Activated naive CD4-positive, alpha-beta T cell treated with anti-CD3 and anti-CD28 coated beads, Interleukin-2, amount 50 U/mL, for 24 hours (primary cell): ENCODE measurements at regions not wholly inside any gene's neighbourhood (a gene's known extent, or its start where the extent isn't known, plus 50 kb on each side); places are given as distances from the start of the nearest gene placed in this dataset.
A peak's percentile ranks its signal among the peaks of the same experiment; 100 is the strongest.

Source experiments
- H3K27ac Mint-ChIP-seq: one replicate; pipeline ENCODE4 v1.8.0; 2021; ENCODE audit warnings: mild to moderate bottlenecking, mixed read lengths
- H3K27me3 Mint-ChIP-seq: one replicate; pipeline ENCODE4 v1.8.0; 2021; ENCODE audit warnings: mixed read lengths
- H3K36me3 Mint-ChIP-seq: one replicate; pipeline ENCODE4 v1.8.0; 2021; ENCODE audit warnings: mixed read lengths
- H3K4me1 Mint-ChIP-seq: one replicate; pipeline ENCODE4 v1.8.0; 2021; ENCODE audit warnings: mixed read lengths
- H3K4me3 Mint-ChIP-seq: one replicate; pipeline ENCODE4 v1.8.0; 2021; ENCODE audit warnings: mild to moderate bottlenecking, mixed read lengths
- H3K9me3 Mint-ChIP-seq: one replicate; pipeline ENCODE4 v1.8.0; 2021; ENCODE audit warnings: mixed read lengths

DNA sequence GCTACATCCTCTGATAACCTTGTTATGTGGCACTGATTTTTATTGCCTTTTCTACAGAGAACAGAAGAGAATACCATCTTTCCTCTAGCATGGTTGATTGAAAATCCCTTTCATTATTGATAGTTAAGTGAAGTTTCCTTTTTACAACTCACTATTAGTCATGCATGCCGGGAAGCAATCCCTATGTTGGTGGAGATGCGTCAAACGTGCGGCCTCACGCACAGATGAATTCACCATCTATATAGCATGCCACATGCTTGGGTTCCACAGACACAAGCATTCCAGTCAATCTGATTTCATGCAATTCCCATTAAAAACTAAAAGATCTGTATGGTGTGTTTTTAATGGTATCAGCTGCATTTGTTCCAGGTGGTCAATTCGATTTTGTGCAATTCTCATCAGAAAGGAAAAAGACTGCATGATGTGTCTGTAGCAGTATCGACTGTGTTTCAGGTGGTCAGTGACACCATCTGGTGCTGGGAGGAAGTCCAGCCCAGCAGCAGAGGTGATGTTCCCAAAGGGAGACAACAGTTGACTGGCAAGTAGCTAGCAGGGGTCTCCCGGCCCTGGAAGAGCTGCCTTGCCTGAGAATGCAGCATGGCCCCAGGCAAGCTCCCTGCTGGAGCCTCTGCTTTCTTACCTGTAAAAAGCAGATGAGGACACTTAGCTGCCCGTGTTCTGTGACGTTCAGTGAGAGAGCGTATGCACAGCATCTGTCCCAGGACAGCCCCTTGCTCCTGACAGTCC is 151.3 kb upstream of the NCK2 start:
- Mint-ChIP-seq H3K27me3 (no peaks in the 10 kb centered on the region), H3K27ac (no peak overlapping the region), H3K4me1 (peaks cover 4% of the 10 kb centered on the region), H3K9me3 (no peaks in the 10 kb centered on the region), H3K4me3 (no peak overlapping the region), H3K36me3 (peaks cover 2% of the 10 kb centered on the region)

DNA sequence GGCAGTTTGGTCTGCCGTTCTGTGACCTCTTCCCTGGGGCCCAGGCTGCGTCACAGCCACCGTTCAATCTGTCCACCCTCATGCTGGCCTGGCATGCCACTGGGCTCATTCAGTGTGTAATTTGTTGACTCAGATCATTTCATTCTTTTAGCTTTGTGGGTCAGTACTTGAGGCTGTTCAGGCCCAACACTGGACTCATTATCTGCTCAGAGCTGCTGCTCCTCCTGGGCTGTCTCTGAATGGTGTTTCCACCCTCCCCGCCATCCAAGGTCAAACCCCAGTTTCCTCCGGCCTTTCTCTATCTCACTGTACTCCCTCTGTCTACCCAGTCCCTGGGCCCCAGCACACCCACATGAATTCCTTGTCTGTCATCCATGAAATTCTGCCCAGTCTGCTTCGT is 152.4 kb upstream of the NCK2 start:
- Mint-ChIP-seq H3K9me3 (peaks cover 8% of the 10 kb centered on the region), H3K27ac (no peak overlapping the region), H3K27me3 (no peaks in the 10 kb centered on the region), H3K36me3 (peaks cover 4% of the 10 kb centered on the region), H3K4me3 (no peak overlapping the region), H3K4me1 (peaks cover 4% of the 10 kb centered on the region)

DNA sequence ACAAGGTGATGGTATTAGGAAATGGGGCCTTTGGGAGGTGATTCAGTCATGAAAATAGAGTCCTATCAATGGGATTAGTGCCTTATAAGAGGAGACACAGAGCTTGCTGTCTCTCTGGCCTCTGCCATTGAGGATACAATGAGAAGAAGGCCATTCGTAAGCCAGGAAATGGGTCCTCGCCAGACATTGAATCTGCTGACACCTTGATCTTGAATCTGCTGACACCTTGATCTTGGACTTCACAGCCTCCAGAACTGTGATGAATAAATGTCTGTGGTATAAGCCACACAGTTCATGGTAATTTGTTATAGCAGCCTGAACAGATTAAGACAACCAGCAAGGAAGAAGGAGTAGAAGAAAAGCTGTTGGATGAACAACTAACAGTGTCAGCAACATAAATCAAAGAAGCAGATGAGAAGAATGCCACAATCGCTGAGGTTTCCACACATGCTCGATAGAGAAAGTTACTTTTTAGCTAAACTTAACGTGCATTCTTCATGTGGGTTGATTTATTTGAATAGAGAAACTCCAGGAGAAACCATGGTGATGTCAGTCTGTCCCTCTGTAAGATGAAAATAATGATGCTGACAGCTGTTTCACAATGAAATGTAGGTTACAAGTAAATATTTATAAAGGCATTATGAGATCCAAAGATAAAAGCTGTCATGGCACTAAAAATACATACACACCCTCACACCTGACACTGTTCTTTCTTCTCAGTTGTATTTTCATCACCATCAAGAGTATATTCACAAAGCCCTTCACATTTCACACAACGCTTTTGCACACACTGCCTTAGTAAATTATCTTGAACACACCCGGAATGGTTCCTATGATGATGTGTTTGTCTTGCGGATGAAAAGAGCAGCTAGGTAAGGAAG is 153.7 kb upstream of the NCK2 start:
- Mint-ChIP-seq H3K4me1 (peaks cover 3% of the 10 kb centered on the region), H3K9me3 (peaks cover 9% of the 10 kb centered on the region), H3K36me3 (peaks cover 4% of the 10 kb centered on the region), H3K4me3 (no peak overlapping the region), H3K27me3 (no peaks in the 10 kb centered on the region), H3K27ac (no peak overlapping the region)

GRCh38 chr2:105588581-105588980 is 156.1 kb upstream of the NCK2 start:
- H3K4me1 Mint-ChIP-seq = peaks cover 20% of the 10 kb centered on the region
- H3K27me3 Mint-ChIP-seq = no peaks in the 10 kb centered on the region
- peaks cover 4% of the 10 kb centered on the region for H3K36me3 Mint-ChIP-seq
- H3K9me3 Mint-ChIP-seq = peaks cover 9% of the 10 kb centered on the region
- no peak overlapping the region for H3K4me3 Mint-ChIP-seq
- no peak overlapping the region for H3K27ac Mint-ChIP-seq

- Mint-ChIP-seq H3K36me3 (peaks cover 4% of the 10 kb centered on the region), H3K4me1 (peaks cover 29% of the 10 kb centered on the region), H3K27me3 (no peaks in the 10 kb centered on the region), H3K9me3 (peaks cover 9% of the 10 kb centered on the region), H3K4me3 (no peak overlapping the region), H3K27ac (no peak overlapping the region)
These were observed 157.1 kb upstream of the NCK2 start for GRCh38 chr2:105587637-105588036.

DNA sequence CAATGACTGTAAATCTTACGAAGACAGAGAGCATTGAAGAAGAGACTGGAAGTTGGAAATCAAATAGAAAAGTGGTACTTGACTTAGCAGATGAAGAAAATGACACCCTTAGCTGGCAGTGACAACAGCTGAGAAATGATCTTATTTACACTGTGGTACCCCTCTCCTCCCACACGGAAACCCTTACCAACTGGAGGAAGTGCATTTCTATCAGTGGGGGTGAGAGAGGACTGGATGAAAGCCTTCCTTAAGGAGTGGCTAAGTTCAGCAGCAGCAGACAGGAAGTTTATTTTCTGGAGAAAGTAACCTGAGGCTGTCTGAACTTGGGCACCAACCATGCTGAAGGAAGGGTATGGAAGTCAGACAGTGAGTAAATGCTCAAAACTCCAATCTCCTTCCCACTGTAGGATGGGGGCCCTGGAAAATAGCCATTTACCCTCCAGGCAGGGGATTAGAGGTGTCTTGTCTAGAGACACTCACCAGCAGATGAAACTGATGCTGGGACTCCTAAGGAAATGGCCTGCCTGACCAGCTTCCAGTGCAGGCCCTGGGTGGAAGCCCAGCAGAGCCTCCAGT is 160.2 kb upstream of the NCK2 start:
- peaks cover 2% of the 10 kb centered on the region for H3K36me3 Mint-ChIP-seq
- peaks cover 9% of the 10 kb centered on the region for H3K9me3 Mint-ChIP-seq
- H3K4me3 Mint-ChIP-seq = no peak overlapping the region
- H3K27ac Mint-ChIP-seq = peak overlapping the region; percentile 14
- peaks cover 44% of the 10 kb centered on the region for H3K4me1 Mint-ChIP-seq
- no peaks in the 10 kb centered on the region for H3K27me3 Mint-ChIP-seq

DNA sequence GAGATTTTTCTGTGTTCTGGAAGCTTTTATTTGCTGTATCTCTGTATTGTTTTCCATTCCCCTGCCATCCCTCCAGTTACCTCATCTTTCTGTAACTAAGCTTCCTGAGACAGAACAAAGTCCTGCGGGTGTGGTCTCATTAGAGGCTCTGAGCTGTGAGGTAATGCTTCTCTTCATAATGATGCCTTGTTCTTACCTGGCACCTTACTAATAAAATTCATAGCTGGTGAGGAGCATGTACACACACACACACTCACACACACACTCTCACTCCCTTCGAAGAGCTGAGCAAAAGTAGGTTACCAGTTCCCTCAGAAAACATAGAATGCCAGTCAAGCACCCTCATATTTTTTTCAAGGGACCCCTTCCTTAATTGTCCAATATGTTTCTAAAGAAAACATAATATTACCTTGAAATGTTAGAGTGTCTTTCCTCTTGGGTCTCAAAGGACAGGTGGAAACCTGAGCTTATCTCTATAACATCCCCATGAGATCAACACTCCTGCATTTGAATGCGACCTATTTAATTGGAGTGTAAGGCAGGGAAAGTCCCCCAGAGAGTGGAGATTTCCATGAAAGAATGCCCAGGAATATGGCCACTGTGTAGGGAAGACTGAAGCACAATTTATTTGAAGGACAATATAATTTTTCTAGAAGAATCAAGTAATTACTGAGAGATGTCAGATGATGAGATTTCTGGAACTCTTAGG is 161.6 kb upstream of the NCK2 start:
- no peak overlapping the region for H3K27ac Mint-ChIP-seq
- H3K36me3 Mint-ChIP-seq = peaks cover 2% of the 10 kb centered on the region
- peaks cover 44% of the 10 kb centered on the region for H3K4me1 Mint-ChIP-seq
- H3K4me3 Mint-ChIP-seq = no peak overlapping the region
- peaks cover 9% of the 10 kb centered on the region for H3K9me3 Mint-ChIP-seq
- H3K27me3 Mint-ChIP-seq = no peaks in the 10 kb centered on the region

GRCh38 chr2:105581555-105581944 is 163.2 kb upstream of the NCK2 start:
- Mint-ChIP-seq H3K27me3 (no peaks in the 10 kb centered on the region), H3K4me3 (no peak overlapping the region), H3K9me3 (no peaks in the 10 kb centered on the region), H3K36me3 (no peaks in the 10 kb centered on the region), H3K27ac (no peak overlapping the region), H3K4me1 (peaks cover 47% of the 10 kb centered on the region)

DNA sequence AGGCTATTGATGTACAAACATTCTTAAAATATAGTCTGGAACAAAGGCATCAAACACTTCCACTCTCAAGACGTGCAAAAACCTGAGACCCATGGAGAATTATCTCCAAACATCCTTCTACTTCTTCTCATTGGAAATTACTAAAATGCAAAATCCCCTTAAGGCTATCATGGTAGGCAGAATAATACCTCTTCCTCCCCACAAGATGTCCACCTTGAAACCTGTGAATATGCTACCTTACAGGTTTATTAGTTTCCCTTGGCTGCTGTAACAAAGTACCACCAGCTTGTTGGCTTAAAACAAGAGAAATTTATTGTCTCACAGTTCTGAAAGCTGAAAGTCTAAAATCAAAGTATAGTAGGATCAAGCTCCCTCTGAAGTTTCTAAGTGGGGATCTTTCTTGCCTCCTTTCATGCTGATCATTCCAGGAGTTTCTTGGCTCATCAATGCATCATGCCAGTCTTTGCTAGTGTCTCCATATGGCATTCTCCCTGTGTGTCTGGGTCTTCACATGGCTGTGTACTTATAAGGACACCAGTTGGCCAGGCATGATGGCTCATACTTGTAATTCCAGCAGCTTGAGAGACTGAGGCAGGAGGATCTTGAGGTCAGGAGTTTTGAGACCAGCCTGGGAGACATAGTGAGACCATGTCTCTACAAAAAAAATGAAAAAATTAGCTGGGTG is 163.7 kb upstream of the NCK2 start:
- Mint-ChIP-seq H3K27me3 (no peaks in the 10 kb centered on the region), H3K27ac (no peak overlapping the region), H3K4me1 (peaks cover 52% of the 10 kb centered on the region), H3K4me3 (no peak overlapping the region), H3K36me3 (no peaks in the 10 kb centered on the region), H3K9me3 (no peaks in the 10 kb centered on the region)

- Mint-ChIP-seq H3K4me1 (peaks cover 53% of the 10 kb centered on the region), H3K4me3 (no peak overlapping the region), H3K27ac (no peak overlapping the region), H3K27me3 (no peaks in the 10 kb centered on the region), H3K9me3 (no peaks in the 10 kb centered on the region), H3K36me3 (no peaks in the 10 kb centered on the region)
These were observed 164.5 kb upstream of the NCK2 start for GRCh38 chr2:105580216-105580615.

- H3K4me1 Mint-ChIP-seq = peaks cover 33% of the 10 kb centered on the region
- H3K27ac Mint-ChIP-seq = no peak overlapping the region
- no peaks in the 10 kb centered on the region for H3K9me3 Mint-ChIP-seq
- H3K36me3 Mint-ChIP-seq = no peaks in the 10 kb centered on the region
- no peak overlapping the region for H3K4me3 Mint-ChIP-seq
- H3K27me3 Mint-ChIP-seq = no peaks in the 10 kb centered on the region
These were observed 166.5 kb upstream of the NCK2 start for GRCh38 chr2:105578166-105578565.

DNA sequence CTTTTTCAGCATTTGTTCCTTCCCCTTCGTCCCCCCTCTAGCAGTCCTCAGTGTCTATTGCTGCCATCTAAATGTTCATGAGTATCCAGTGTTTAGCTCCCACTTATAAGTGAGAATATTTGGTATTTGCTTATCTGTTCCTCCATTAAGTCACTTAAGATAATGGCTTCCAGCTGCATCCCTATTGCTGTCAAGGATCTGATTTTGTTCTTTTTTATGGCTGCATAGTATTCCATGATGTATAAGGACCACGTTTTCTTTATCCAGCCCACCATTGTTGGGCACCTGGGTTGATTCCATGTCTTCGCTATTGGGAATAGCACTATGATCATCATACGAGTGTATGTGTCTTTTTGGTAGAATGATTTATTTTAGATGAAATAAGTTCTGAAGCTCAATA is 166.9 kb upstream of the NCK2 start:
- H3K4me1 Mint-ChIP-seq = peaks cover 29% of the 10 kb centered on the region

GRCh38 chr2:105576440-105577241 is 168.1 kb upstream of the NCK2 start:
- Mint-ChIP-seq H3K4me1 (peaks cover 24% of the 10 kb centered on the region), H3K27ac (peak overlapping the region; percentile 91), H3K9me3 (no peaks in the 10 kb centered on the region), H3K4me3 (no peak overlapping the region), H3K27me3 (no peaks in the 10 kb centered on the region), H3K36me3 (no peaks in the 10 kb centered on the region)

More for the DNA sequence above, 166.9 kb upstream of the NCK2 start:
- no peak overlapping the region for H3K27ac Mint-ChIP-seq
- no peaks in the 10 kb centered on the region for H3K9me3 Mint-ChIP-seq
- H3K4me3 Mint-ChIP-seq = no peak overlapping the region
- H3K27me3 Mint-ChIP-seq = no peaks in the 10 kb centered on the region
- H3K36me3 Mint-ChIP-seq = no peaks in the 10 kb centered on the region

DNA sequence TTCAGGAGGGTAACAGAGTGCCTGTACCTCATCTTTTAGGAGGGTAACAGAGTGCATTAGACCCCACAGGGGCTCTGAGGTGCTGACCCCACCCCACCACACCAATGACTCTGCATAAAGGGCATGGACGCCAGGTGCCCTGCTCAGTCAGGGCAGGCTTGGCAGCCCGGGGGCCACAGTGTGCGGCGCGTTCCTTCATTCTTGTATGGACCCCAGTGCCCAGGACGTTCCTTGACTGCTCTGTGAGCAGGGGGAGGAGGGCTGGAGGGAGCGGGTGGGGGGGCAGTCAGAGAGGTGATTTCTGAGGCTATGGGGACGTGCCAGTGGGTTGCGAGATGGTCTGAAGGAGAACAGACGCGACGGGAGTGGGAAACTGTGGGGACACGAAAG is 168.7 kb upstream of the NCK2 start:
- Mint-ChIP-seq H3K27ac (peak overlapping the region; percentile 91), H3K27me3 (no peaks in the 10 kb centered on the region), H3K4me1 (peaks cover 20% of the 10 kb centered on the region), H3K4me3 (no peak overlapping the region), H3K9me3 (no peaks in the 10 kb centered on the region), H3K36me3 (no peaks in the 10 kb centered on the region)
